B cell (primary cell): ENCODE measurements at regions not wholly inside any gene's neighbourhood (a gene's known extent, or its start where the extent isn't known, plus 50 kb on each side); places are given as distances from the start of the nearest gene placed in this dataset.

Experiments
- CTCF ChIP-seq: fragments of 200-600 bp; IDR thresholded peaks from one replicate; pipeline ENCODE4 v1.8.0; 2022; ENCODE audit warnings: antibody characterized with exemption, mild to moderate bottlenecking
- EZH2 ChIP-seq: IDR thresholded peaks from 2 replicates; pipeline ENCODE4 v1.6.1; 2012; ENCODE audit warnings: borderline replicate concordance, low read depth, mild to moderate bottlenecking, moderate library complexity, low read length; ENCODE audit not compliant: insufficient read depth, poor library complexity, severe bottlenecking

GRCh38 chr2:22329211-22330154 is 1055.5 kb upstream of the KLHL29 start:
- TF ChIP-seq CTCF (no peak), EZH2 (no peak)
